Endothelial cell (in vitro differentiated cells): ENCODE measurements at regions not wholly inside any gene's neighbourhood (a gene's known extent, or its start where the extent isn't known, plus 50 kb on each side); places are given as distances from the start of the nearest gene placed in this dataset.

Source experiments
- DNase-seq: peaks from one replicate; pipeline ENCODE4 v3.0.0; 2021; ENCODE audit warnings: low spot score
- H3K27ac Mint-ChIP-seq: one replicate; pipeline ENCODE4 v1.8.0; 2021; ENCODE audit warnings: mixed read lengths, inconsistent platforms; ENCODE audit not compliant: unreplicated experiment
- H3K27me3 Mint-ChIP-seq: one replicate; pipeline ENCODE4 v1.8.0; 2021; ENCODE audit warnings: mild to moderate bottlenecking, moderate library complexity, mixed read lengths, inconsistent platforms; ENCODE audit not compliant: unreplicated experiment
- H3K36me3 Mint-ChIP-seq: one replicate; pipeline ENCODE4 v1.8.0; 2021; ENCODE audit warnings: mild to moderate bottlenecking, low read depth, mixed read lengths, inconsistent platforms; ENCODE audit not compliant: unreplicated experiment
- H3K4me1 Mint-ChIP-seq: one replicate; pipeline ENCODE4 v1.8.0; 2021; ENCODE audit warnings: mild to moderate bottlenecking, mixed read lengths, inconsistent platforms; ENCODE audit not compliant: unreplicated experiment
- H3K4me3 Mint-ChIP-seq: one replicate; pipeline ENCODE4 v1.8.0; 2021; ENCODE audit warnings: mild to moderate bottlenecking, mixed read lengths, inconsistent platforms; ENCODE audit not compliant: unreplicated experiment
- H3K9me3 Mint-ChIP-seq: one replicate; pipeline ENCODE4 v1.8.0; 2021; ENCODE audit warnings: mixed read lengths, inconsistent platforms; ENCODE audit not compliant: unreplicated experiment
- TF ChIP-seq, protein P1 (sequence below): fragments of 200-600 bp; sonication (generic); IDR thresholded peaks from one replicate; pipeline ENCODE4 v1.5.0; 2021; ENCODE audit warnings: antibody characterized with exemption; ENCODE audit not compliant: unreplicated experiment

GRCh38 chr4:58983887-58984286, 1873.7 kb upstream of the IGFBP7 start:
- no peak overlapping the region for H3K4me3 Mint-ChIP-seq
- no peak for DNase-seq
- no peaks in the 10 kb centered on the region for H3K36me3 Mint-ChIP-seq
- no peak overlapping the region for H3K27ac Mint-ChIP-seq
- TF ChIP-seq, protein P1, sequence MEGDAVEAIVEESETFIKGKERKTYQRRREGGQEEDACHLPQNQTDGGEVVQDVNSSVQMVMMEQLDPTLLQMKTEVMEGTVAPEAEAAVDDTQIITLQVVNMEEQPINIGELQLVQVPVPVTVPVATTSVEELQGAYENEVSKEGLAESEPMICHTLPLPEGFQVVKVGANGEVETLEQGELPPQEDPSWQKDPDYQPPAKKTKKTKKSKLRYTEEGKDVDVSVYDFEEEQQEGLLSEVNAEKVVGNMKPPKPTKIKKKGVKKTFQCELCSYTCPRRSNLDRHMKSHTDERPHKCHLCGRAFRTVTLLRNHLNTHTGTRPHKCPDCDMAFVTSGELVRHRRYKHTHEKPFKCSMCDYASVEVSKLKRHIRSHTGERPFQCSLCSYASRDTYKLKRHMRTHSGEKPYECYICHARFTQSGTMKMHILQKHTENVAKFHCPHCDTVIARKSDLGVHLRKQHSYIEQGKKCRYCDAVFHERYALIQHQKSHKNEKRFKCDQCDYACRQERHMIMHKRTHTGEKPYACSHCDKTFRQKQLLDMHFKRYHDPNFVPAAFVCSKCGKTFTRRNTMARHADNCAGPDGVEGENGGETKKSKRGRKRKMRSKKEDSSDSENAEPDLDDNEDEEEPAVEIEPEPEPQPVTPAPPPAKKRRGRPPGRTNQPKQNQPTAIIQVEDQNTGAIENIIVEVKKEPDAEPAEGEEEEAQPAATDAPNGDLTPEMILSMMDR: no peak
- H3K9me3 Mint-ChIP-seq: no peaks in the 10 kb centered on the region
- H3K27me3 Mint-ChIP-seq: no peaks in the 10 kb centered on the region
- no peaks in the 10 kb centered on the region for H3K4me1 Mint-ChIP-seq

DNA sequence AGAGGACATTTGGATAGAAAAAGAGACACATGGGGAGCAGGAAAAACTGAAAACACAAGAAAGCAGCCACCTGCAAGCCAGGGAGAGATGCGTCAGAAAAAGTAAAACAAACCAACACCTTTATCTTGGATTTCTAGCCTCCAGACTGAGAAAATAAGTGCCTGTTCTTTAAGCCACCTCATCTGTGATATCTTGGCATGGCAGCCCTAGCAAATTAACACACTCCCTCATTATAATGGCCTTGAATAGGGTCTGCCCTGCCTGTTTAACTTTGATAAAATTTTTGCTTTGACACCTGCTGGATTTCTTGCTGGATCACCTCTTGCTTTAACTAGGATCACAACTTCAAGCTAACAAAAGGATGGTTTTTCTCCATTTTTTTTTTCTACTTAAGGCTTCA, 1892.0 kb upstream of the IGFBP7 start:
- no peaks in the 10 kb centered on the region for H3K36me3 Mint-ChIP-seq
- no peak overlapping the region for H3K4me3 Mint-ChIP-seq
- no peak for DNase-seq
- TF ChIP-seq, protein P1: no peak
- H3K4me1 Mint-ChIP-seq: no peaks in the 10 kb centered on the region
- no peak overlapping the region for H3K27ac Mint-ChIP-seq
- H3K9me3 Mint-ChIP-seq: no peaks in the 10 kb centered on the region
- no peaks in the 10 kb centered on the region for H3K27me3 Mint-ChIP-seq

GRCh38 chr4:59024257-59024656, 1914.1 kb upstream of the IGFBP7 start:
- Mint-ChIP-seq H3K27me3 (no peaks in the 10 kb centered on the region), H3K4me3 (no peak overlapping the region), H3K36me3 (no peaks in the 10 kb centered on the region), H3K9me3 (no peaks in the 10 kb centered on the region), H3K27ac (no peak overlapping the region), H3K4me1 (no peaks in the 10 kb centered on the region)
- TF ChIP-seq, protein P1: no peak
- DNase-seq: no peak

GRCh38 chr4:59037812-59038211, 1927.6 kb upstream of the IGFBP7 start:
- Mint-ChIP-seq H3K4me3 (no peak overlapping the region), H3K9me3 (no peaks in the 10 kb centered on the region), H3K27ac (no peak overlapping the region), H3K4me1 (peaks cover 8% of the 10 kb centered on the region), H3K27me3 (no peaks in the 10 kb centered on the region), H3K36me3 (no peaks in the 10 kb centered on the region)
- TF ChIP-seq, protein P1: no peak
- no peak for DNase-seq

GRCh38 chr4:59039046-59039445, 1928.9 kb upstream of the IGFBP7 start:
- TF ChIP-seq, protein P1: no peak
- Mint-ChIP-seq H3K4me1 (peaks cover 8% of the 10 kb centered on the region), H3K36me3 (no peaks in the 10 kb centered on the region), H3K27ac (no peak overlapping the region), H3K9me3 (no peaks in the 10 kb centered on the region), H3K27me3 (no peaks in the 10 kb centered on the region), H3K4me3 (no peak overlapping the region)
- no peak for DNase-seq
